IMR-90 (cell line): ENCODE measurements at regions not wholly inside any gene's neighbourhood (a gene's known extent, or its start where the extent isn't known, plus 50 kb on each side); places are given as distances from the start of the nearest gene placed in this dataset.

Source experiments
- POLR2A ChIP-seq: IDR thresholded peaks from 2 replicates; pipeline ENCODE4 v1.6.1; 2012; ENCODE audit warnings: mild to moderate bottlenecking, low read depth, low read length
- RAD21 ChIP-seq: IDR thresholded peaks from 2 replicates; pipeline ENCODE4 v1.6.1; 2012; ENCODE audit warnings: low read length, improper control_type of control experiment
- RCOR1 ChIP-seq: IDR thresholded peaks from 2 replicates; pipeline ENCODE4 v1.6.1; 2012; ENCODE audit warnings: mild to moderate bottlenecking, low read length, improper control_type of control experiment; ENCODE audit not compliant: insufficient replicate concordance
- RFX5 ChIP-seq: IDR thresholded peaks from 2 replicates; pipeline ENCODE4 v1.8.0; 2012; ENCODE audit warnings: low read depth, mild to moderate bottlenecking, low read length, moderate library complexity
- TF ChIP-seq, protein P1 (sequence below): conservative IDR thresholded peaks from 2 replicates; pipeline ENCODE4 v1.5.1; 2012; ENCODE audit warnings: mild to moderate bottlenecking, low read depth, low read length, improper control_type of control experiment

- TF ChIP-seq, protein P1, sequence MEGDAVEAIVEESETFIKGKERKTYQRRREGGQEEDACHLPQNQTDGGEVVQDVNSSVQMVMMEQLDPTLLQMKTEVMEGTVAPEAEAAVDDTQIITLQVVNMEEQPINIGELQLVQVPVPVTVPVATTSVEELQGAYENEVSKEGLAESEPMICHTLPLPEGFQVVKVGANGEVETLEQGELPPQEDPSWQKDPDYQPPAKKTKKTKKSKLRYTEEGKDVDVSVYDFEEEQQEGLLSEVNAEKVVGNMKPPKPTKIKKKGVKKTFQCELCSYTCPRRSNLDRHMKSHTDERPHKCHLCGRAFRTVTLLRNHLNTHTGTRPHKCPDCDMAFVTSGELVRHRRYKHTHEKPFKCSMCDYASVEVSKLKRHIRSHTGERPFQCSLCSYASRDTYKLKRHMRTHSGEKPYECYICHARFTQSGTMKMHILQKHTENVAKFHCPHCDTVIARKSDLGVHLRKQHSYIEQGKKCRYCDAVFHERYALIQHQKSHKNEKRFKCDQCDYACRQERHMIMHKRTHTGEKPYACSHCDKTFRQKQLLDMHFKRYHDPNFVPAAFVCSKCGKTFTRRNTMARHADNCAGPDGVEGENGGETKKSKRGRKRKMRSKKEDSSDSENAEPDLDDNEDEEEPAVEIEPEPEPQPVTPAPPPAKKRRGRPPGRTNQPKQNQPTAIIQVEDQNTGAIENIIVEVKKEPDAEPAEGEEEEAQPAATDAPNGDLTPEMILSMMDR = no peak
- TF ChIP-seq POLR2A = no peak
- no peak for TF ChIP-seq RFX5
- TF ChIP-seq RCOR1 = no peak
- TF ChIP-seq RAD21 = no peak
Observed at GRCh38 chr3:144341471-144341870, 369.8 kb downstream of the DIPK2A start.
